Activated CD8-positive, alpha-beta memory T cell treated with anti-CD3 and anti-CD28 coated beads, Interleukin-2, amount 50 U/mL, for 24 hours (primary cell): ENCODE measurements at regions not wholly inside any gene's neighbourhood (a gene's known extent, or its start where the extent isn't known, plus 50 kb on each side); places are given as distances from the start of the nearest gene placed in this dataset.

ENCODE experiments used
- DNase-seq: peaks from one replicate; pipeline ENCODE4 v3.0.0-alpha.2; 2020; ENCODE audit errors: extremely low read depth

- DNase-seq = no peak
These were observed 105.3 kb upstream of the NKX1-1 start for GRCh38 chr4:1511441-1512041.

GRCh38 chr4:1510931-1511330 lies 104.7 kb upstream of the NKX1-1 start:
- no peak for DNase-seq

- no peak for DNase-seq
These were observed 103.1 kb upstream of the NKX1-1 start for GRCh38 chr4:1509366-1509765.

GRCh38 chr4:1508161-1509160 lies 102.2 kb upstream of the NKX1-1 start:
- no peak for DNase-seq

GRCh38 chr4:1506956-1507721 lies 100.9 kb upstream of the NKX1-1 start:
- no peak for DNase-seq

- no peak for DNase-seq
These were observed 99.5 kb upstream of the NKX1-1 start for GRCh38 chr4:1505511-1506460.

- no peak for DNase-seq
These were observed 98.6 kb upstream of the NKX1-1 start for GRCh38 chr4:1504595-1505500.

- no peak for DNase-seq
These were observed 97.6 kb upstream of the NKX1-1 start for GRCh38 chr4:1503583-1504471.

- no peak for DNase-seq
These were observed 96.7 kb upstream of the NKX1-1 start for GRCh38 chr4:1502976-1503375.

GRCh38 chr4:1502501-1502886 lies 96.3 kb upstream of the NKX1-1 start:
- no peak for DNase-seq

GRCh38 chr4:1501754-1502500 lies 95.7 kb upstream of the NKX1-1 start:
- no peak for DNase-seq

GRCh38 chr4:1500966-1501753 lies 94.9 kb upstream of the NKX1-1 start:
- no peak for DNase-seq

- DNase-seq = no peak
These were observed 94.2 kb upstream of the NKX1-1 start for GRCh38 chr4:1500231-1500965.

- no peak for DNase-seq
These were observed 93.2 kb upstream of the NKX1-1 start for GRCh38 chr4:1499465-1499864.

- DNase-seq = no peak
These were observed 91.1 kb upstream of the NKX1-1 start for GRCh38 chr4:1497189-1497801.

- DNase-seq = no peak
These were observed 89.9 kb upstream of the NKX1-1 start for GRCh38 chr4:1496116-1496642.
